LNCaP clone FGC (cell line): ENCODE measurements at regions not wholly inside any gene's neighbourhood (a gene's known extent, or its start where the extent isn't known, plus 50 kb on each side); places are given as distances from the start of the nearest gene placed in this dataset.

Source experiments
- DNase-seq: peaks from one replicate; pipeline ENCODE4 v3.0.0-alpha.2; 2011; ENCODE audit warnings: low read depth
- H3K4me3 ChIP-seq: 2 replicates; pipeline ENCODE4 v1.5.1; 2011; ENCODE audit warnings: mild to moderate bottlenecking, low read depth, low read length, control low read depth
- TF ChIP-seq, protein P1 (sequence below): IDR thresholded peaks from 2 replicates; pipeline ENCODE4 v1.5.1; 2012; ENCODE audit warnings: mild to moderate bottlenecking; ENCODE audit not compliant: control insufficient read depth, insufficient read depth; ENCODE audit errors: extremely low read depth

DNA sequence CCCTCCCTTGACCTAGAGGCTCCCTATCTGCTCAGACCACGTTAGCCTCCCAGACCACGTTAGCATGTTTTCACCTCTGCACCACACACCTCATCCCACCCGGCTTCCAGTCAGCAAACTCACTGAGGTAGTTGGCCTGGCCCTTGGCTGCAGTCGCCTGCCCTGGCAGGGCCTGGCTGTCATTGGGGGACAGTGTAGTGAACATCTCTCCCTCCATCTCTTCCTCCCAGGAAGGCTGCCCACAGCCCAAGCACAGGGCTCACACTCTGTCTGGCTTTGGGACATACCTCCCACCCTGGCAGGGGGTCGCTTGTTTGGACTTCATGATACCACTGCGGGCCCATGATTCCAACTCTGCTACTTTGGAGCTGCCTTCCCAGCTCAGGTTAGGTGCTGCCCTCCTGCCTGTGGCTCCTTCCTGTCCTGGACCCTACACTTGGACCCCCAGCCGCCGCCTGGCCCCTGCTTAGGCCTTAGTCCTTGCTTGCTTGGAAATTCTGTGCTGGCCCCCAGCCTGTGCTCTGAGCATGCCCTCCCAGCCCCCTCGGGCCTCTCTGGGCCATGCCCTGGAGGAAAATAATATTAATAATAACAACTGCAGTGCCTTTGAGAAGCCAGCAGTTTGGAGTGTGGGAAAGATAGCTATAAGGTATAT lies 167.7 kb downstream of the COPRS start:
- TF ChIP-seq, protein P1, sequence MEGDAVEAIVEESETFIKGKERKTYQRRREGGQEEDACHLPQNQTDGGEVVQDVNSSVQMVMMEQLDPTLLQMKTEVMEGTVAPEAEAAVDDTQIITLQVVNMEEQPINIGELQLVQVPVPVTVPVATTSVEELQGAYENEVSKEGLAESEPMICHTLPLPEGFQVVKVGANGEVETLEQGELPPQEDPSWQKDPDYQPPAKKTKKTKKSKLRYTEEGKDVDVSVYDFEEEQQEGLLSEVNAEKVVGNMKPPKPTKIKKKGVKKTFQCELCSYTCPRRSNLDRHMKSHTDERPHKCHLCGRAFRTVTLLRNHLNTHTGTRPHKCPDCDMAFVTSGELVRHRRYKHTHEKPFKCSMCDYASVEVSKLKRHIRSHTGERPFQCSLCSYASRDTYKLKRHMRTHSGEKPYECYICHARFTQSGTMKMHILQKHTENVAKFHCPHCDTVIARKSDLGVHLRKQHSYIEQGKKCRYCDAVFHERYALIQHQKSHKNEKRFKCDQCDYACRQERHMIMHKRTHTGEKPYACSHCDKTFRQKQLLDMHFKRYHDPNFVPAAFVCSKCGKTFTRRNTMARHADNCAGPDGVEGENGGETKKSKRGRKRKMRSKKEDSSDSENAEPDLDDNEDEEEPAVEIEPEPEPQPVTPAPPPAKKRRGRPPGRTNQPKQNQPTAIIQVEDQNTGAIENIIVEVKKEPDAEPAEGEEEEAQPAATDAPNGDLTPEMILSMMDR, result no peak
- no peak overlapping the region for H3K4me3 ChIP-seq

DNA sequence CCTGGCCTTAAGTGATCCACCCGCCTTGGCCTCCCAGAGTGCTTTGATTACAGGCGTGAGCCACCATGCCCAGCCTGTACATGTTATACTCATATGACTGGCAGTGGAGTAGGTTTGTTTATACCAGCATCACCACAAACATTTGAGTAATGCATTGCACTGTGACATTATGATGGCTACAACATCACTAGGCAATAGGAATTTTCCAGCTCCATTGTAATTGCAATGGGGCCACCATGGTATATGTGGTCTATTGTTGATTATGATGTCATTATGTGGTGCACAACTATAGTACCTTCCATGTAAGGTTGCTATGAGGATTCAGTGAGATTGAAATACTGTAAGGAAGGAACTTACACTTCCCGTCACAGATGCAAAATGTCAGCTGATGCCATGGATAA lies 168.9 kb downstream of the COPRS start:
- DNase-seq, result no peak
- no peak overlapping the region for H3K4me3 ChIP-seq

More for the DNA sequence above, 167.7 kb downstream of the COPRS start:
- no peak for DNase-seq

DNA sequence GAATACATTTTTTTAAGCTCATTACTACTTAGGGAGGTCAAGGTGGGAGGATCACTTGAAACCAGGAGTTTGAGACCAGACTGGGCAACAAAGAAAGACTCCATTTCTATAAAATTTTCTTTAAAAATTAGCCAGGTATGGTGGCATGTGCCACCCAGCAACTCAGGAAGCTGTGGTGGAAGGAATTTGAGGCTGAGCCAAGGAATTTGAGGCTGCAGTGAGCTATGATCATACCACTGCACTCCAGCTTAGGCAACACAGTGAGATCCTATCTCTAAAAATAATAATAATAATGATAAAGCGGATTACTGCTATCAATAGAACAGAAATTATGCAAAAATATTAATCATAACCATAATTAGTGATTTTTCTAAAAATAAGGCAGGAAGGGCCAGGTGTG lies 170.3 kb downstream of the COPRS start:
- H3K4me3 ChIP-seq, result no peak overlapping the region
- DNase-seq, result no peak
- TF ChIP-seq, protein P1, result no peak

More for the DNA sequence above, 168.9 kb downstream of the COPRS start:
- TF ChIP-seq, protein P1, result no peak

DNA sequence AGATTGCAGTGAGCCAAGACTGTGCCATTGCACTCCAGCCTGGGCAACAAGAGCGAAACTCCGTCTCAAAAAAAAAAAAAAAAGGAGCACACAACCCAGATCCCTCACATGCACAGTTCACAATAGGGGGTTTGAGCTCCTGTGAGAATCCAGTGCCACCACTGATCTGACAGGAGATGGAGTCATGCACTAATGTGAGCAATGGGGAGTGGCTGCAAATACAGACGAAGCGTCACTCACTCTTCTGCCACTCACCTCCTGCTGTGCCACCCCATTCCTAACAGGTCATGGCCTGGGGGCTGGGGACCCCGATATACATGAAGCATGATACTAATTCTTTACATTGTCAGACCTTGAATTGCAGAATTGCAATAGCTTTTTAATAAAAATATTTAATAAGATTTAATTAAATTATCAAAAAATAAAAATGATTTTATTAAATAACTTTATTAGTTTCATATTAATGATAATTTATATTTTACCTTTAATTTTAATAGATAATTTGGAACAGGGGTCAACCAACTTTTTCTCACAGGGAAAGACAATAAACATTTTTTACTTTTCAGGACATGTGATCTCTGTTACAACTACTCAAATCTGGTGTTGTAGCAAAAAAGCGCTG lies 171.4 kb downstream of the COPRS start:
- no peak overlapping the region for H3K4me3 ChIP-seq
- TF ChIP-seq, protein P1, result no peak
- DNase-seq, result no peak

DNA sequence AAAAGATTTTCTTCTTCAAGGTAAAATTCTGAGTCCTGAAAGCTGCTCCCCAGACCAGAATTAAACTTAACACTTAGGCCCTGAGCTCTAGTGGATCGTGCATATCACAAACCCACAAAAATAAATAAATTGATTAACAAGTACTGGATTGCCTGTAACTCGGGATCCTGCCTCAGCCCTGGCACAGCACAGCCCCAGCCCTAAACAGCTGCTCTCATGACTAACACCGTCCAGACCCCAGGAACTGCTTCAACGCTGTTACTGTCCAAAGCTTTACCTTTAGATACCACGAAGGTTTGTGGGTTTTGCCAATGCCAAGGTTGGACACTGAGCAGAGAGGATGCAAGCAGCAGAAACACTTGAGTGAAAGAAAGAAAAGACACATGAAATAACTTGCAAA lies 172.5 kb downstream of the COPRS start:
- TF ChIP-seq, protein P1, result no peak
- DNase-seq, result no peak
- no peak overlapping the region for H3K4me3 ChIP-seq

DNA sequence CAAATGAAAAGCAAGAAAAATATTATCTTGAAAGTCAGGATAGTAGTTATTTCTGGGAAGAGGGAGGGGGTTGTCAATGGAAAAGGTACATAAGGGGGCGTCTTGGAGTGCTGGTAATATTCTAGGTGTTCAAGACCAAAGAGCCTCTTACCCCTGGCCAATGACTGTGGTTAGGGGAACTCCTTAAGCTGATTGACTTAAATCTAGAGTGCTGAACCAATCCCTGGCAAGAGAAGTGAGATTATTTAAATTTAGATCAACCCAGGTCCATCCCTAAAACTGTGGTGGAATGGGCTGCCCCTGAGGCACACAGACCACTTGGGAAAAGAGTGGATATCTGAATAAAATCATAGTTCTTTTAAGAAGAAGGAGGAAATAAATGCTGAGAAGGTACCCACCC lies 174.1 kb downstream of the COPRS start:
- TF ChIP-seq, protein P1, result no peak
- no peak overlapping the region for H3K4me3 ChIP-seq
- no peak for DNase-seq

DNA sequence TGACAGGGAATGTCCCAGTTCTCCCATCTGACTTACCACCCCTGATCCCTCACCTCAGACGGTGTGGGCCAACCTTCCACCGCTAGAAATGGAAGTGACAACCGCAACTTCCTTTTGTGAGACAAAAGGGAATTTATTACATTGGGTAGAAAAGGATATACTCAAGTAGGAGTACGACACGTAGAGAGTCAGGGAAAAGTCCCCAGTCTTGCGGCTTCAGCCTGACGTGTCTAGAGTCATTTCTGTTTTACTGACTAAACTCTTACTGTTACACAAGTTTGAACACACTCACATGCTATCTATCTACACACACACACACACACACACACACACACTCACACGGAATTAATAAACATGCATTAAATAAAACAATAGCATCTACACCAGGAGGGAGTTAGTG lies 178.9 kb downstream of the COPRS start:
- DNase-seq, result no peak
- TF ChIP-seq, protein P1, result no peak

More for the DNA sequence above, 178.9 kb downstream of the COPRS start:
- no peak overlapping the region for H3K4me3 ChIP-seq
